SW480 (cell line): ENCODE measurements at regions not wholly inside any gene's neighbourhood (a gene's known extent, or its start where the extent isn't known, plus 50 kb on each side); places are given as distances from the start of the nearest gene placed in this dataset.

ENCODE experiments used
- DNase-seq: peaks from one replicate; pipeline ENCODE4 v3.0.0-alpha.2; 2016; ENCODE audit warnings: low spot score

- no peak for DNase-seq
These were observed 222.1 kb downstream of the SOX9 start for GRCh38 chr17:72342627-72343527.

GRCh38 chr17:72343911-72344310, 223.1 kb downstream of the SOX9 start:
- no peak for DNase-seq

- DNase-seq, result no peak
These were observed 223.8 kb downstream of the SOX9 start for GRCh38 chr17:72344613-72345012.

- peak; percentile 85 for DNase-seq
These were observed 224.3 kb downstream of the SOX9 start for GRCh38 chr17:72345088-72345487.

- no peak for DNase-seq
These were observed 224.7 kb downstream of the SOX9 start for GRCh38 chr17:72345536-72345935.

- no peak for DNase-seq
These were observed 225.5 kb downstream of the SOX9 start for GRCh38 chr17:72346306-72346705.

GRCh38 chr17:72349011-72349410, 228.2 kb downstream of the SOX9 start:
- DNase-seq, result no peak

- DNase-seq, result no peak
These were observed 228.7 kb downstream of the SOX9 start for GRCh38 chr17:72349491-72349995.

- no peak for DNase-seq
These were observed 229.3 kb downstream of the SOX9 start for GRCh38 chr17:72350073-72350472.

- no peak for DNase-seq
These were observed 230.5 kb downstream of the SOX9 start for GRCh38 chr17:72351365-72351764.

- no peak for DNase-seq
These were observed 231.1 kb downstream of the SOX9 start for GRCh38 chr17:72351884-72352346.

GRCh38 chr17:72353502-72353901, 232.7 kb downstream of the SOX9 start:
- no peak for DNase-seq

GRCh38 chr17:72354071-72354470, 233.3 kb downstream of the SOX9 start:
- no peak for DNase-seq

GRCh38 chr17:72357764-72358365, 237.0 kb downstream of the SOX9 start:
- DNase-seq, result no peak

GRCh38 chr17:72358465-72358864, 237.6 kb downstream of the SOX9 start:
- no peak for DNase-seq

- DNase-seq, result no peak
These were observed 238.5 kb downstream of the SOX9 start for GRCh38 chr17:72359274-72359673.

- DNase-seq, result no peak
These were observed 239.0 kb downstream of the SOX9 start for GRCh38 chr17:72359811-72360210.

- DNase-seq, result no peak
These were observed 239.6 kb downstream of the SOX9 start for GRCh38 chr17:72360386-72360940.

- DNase-seq, result no peak
These were observed 241.1 kb downstream of the SOX9 start for GRCh38 chr17:72361892-72362291.

GRCh38 chr17:72362376-72363088, 241.7 kb downstream of the SOX9 start:
- peak; percentile 66 for DNase-seq

- no peak for DNase-seq
These were observed 242.3 kb downstream of the SOX9 start for GRCh38 chr17:72363089-72363610.

- DNase-seq, result no peak
These were observed 245.1 kb downstream of the SOX9 start for GRCh38 chr17:72365857-72366414.
